NCI-H345 (cell line): ENCODE measurements at regions not wholly inside any gene's neighbourhood (a gene's known extent, or its start where the extent isn't known, plus 50 kb on each side); places are given as distances from the start of the nearest gene placed in this dataset.
A peak's percentile ranks its signal among the peaks of the same experiment; 100 is the strongest.

Experiments
- DNase-seq: peaks from one replicate; lab custom pipeline; 2025; lab: John Stamatoyannopoulos, UW

GRCh38 chr18:78742218-78742745 is 237.3 kb upstream of the SALL3 start:
- no peak for DNase-seq

GRCh38 chr18:78743078-78743477 is 236.5 kb upstream of the SALL3 start:
- no peak for DNase-seq

GRCh38 chr18:78751664-78752063 is 228.0 kb upstream of the SALL3 start:
- no peak for DNase-seq

GRCh38 chr18:78753240-78753639 is 226.4 kb upstream of the SALL3 start:
- no peak for DNase-seq

- no peak for DNase-seq
Observed at GRCh38 chr18:78754311-78755043, 225.1 kb upstream of the SALL3 start.

GRCh38 chr18:78757014-78757413 is 222.6 kb upstream of the SALL3 start:
- no peak for DNase-seq

GRCh38 chr18:78758496-78758895 is 221.1 kb upstream of the SALL3 start:
- DNase-seq: no peak

- DNase-seq: no peak
Observed at GRCh38 chr18:78762753-78763152, 216.9 kb upstream of the SALL3 start.

- no peak for DNase-seq
Observed at GRCh38 chr18:78764544-78764943, 215.1 kb upstream of the SALL3 start.

GRCh38 chr18:78765142-78765541 is 214.5 kb upstream of the SALL3 start:
- no peak for DNase-seq

- DNase-seq: no peak
Observed at GRCh38 chr18:78765637-78766281, 213.9 kb upstream of the SALL3 start.

GRCh38 chr18:78766651-78767533 is 212.7 kb upstream of the SALL3 start:
- no peak for DNase-seq

GRCh38 chr18:78767648-78768071 is 212.0 kb upstream of the SALL3 start:
- DNase-seq: no peak

- no peak for DNase-seq
Observed at GRCh38 chr18:78768221-78768620, 211.4 kb upstream of the SALL3 start.

- peak; percentile 74 for DNase-seq
Observed at GRCh38 chr18:78768656-78769501, 210.7 kb upstream of the SALL3 start.

- DNase-seq: peak; percentile 81
Observed at GRCh38 chr18:78769502-78770105, 210.0 kb upstream of the SALL3 start.

GRCh38 chr18:78770139-78770822 is 209.3 kb upstream of the SALL3 start:
- DNase-seq: peak; percentile 84

- no peak for DNase-seq
Observed at GRCh38 chr18:78770823-78771139, 208.8 kb upstream of the SALL3 start.

- DNase-seq: no peak
Observed at GRCh38 chr18:78771496-78772359, 207.9 kb upstream of the SALL3 start.
